Kidney (tissue), 13 donors: ENCODE measurements at regions not wholly inside any gene's neighbourhood (a gene's known extent, or its start where the extent isn't known, plus 50 kb on each side); places are given as distances from the start of the nearest gene placed in this dataset.

Experiments
- DNase-seq, 5 donors: peaks; one replicate each; pipeline ENCODE4 v3.0.0-alpha.2; 2013 to 2020
- FAIRE-seq: peaks from 2 replicates; lab custom pipeline; 2012; peaks lifted over from hg19 to GRCh38; lab: Jason Lieb, UNC
- H3K27ac ChIP-seq, 2 donors: one replicate each; pipeline ENCODE4 v1.7.0; 2013; ENCODE audit warnings: low read depth in 2 of 2, low read length in 2 of 2, inconsistent platforms in 1 of 2
- H3K27me3 ChIP-seq: one replicate; pipeline ENCODE4 v1.7.1; 2013; ENCODE audit warnings: low read length, inconsistent platforms; ENCODE audit not compliant: control insufficient read depth, insufficient read depth
- H3K36me3 ChIP-seq, 3 donors: one replicate each; pipeline versions ENCODE4 v1.7.0 to v1.7.1; 2013; ENCODE audit warnings: low read length in 3 of 3, control low read depth in 1 of 3, inconsistent platforms in 1 of 3; ENCODE audit not compliant: insufficient read depth in 3 of 3, control insufficient read depth in 2 of 3
- H3K4me1 ChIP-seq, 3 donors: one replicate each; pipeline versions ENCODE4 v1.7.0 to v1.7.1; 2013; ENCODE audit warnings: low read length in 3 of 3, inconsistent platforms in 1 of 3, low read depth in 1 of 3; ENCODE audit not compliant: control insufficient read depth in 2 of 3, insufficient read depth in 2 of 3
- H3K4me3 ChIP-seq, 3 donors: one replicate each; pipeline versions ENCODE4 v1.7.0 to v1.8.1; 2013; ENCODE audit warnings: low read length in 3 of 3, control low read depth in 1 of 3, inconsistent platforms in 1 of 3
- H3K9ac ChIP-seq, 3 donors: one replicate each; pipeline versions ENCODE4 v1.7.0 to v1.7.1; 2013; ENCODE audit warnings: low read length in 3 of 3, control low read depth in 1 of 3, inconsistent platforms in 1 of 3
- H3K9me3 ChIP-seq, 3 donors: one replicate each; pipeline versions ENCODE4 v1.7.0 to v1.7.1; 2013; ENCODE audit warnings: low read length in 3 of 3, control low read depth in 1 of 3, inconsistent platforms in 1 of 3; ENCODE audit not compliant: control insufficient read depth in 2 of 3, insufficient read depth in 1 of 3
- CTCF ChIP-seq: IDR thresholded peaks from 3 replicates; pipeline ENCODE4 v1.5.1; 2012; ENCODE audit warnings: mild to moderate bottlenecking, moderate library complexity, borderline replicate concordance; ENCODE audit not compliant: insufficient read depth; ENCODE audit errors: extremely low read depth
- intact Hi-C: fragments of 100-400 bp; cut with DNase I; formaldehyde crosslinking; loops from one replicate; pipeline ENCODE4 v1.11.1; 2022
- donor health status: control.
- donor health status: control.
- donor health status: control.
- donor health status: control.
- donor health status: control.
- donor health status: DM: yes; HTN: yes; CAD: no.
- donor health status: Normal renal cell carcinoma (clear cell type).

- Histone ChIP-seq H3K27ac (no peak overlapping the region), H3K4me1 (no peaks in the 10 kb centered on the region), H3K9me3 (no peaks in the 10 kb centered on the region), H3K4me3 (no peak overlapping the region), H3K36me3 (peaks cover 0 to 6% (median 0%) of the 10 kb centered on the region in 3 donors), H3K9ac (no peak overlapping the region), H3K27me3 (no peaks in the 10 kb centered on the region)
- no peak for DNase-seq
- no peak for TF ChIP-seq CTCF
- no peak for FAIRE-seq
- intact Hi-C loops, result no loop called here
These were observed 99.8 kb downstream of the KPNA2 start for GRCh38 chr17:68135141-68135887.

- Histone ChIP-seq H3K36me3 (no peaks in the 10 kb centered on the region), H3K4me3 (no peak overlapping the region), H3K27ac (no peak overlapping the region), H3K9ac (no peak overlapping the region), H3K27me3 (no peaks in the 10 kb centered on the region), H3K9me3 (no peaks in the 10 kb centered on the region), H3K4me1 (no peaks in the 10 kb centered on the region)
- intact Hi-C loops, result no loop called here
- FAIRE-seq (no peak), DNase-seq (no peak)
- no peak for TF ChIP-seq CTCF
These were observed 105.5 kb downstream of the KPNA2 start for GRCh38 chr17:68141050-68141449.

GRCh38 chr17:68142595-68142994 lies 105.2 kb upstream of the AMZ2 start:
- no peak for TF ChIP-seq CTCF
- no peak overlapping the region for H3K27ac ChIP-seq
- intact Hi-C loops, result no loop called here
- FAIRE-seq, result no peak
- no peak for DNase-seq
- H3K27me3 ChIP-seq, result no peaks in the 10 kb centered on the region
- H3K36me3 ChIP-seq, result no peaks in the 10 kb centered on the region
- no peak overlapping the region for H3K4me3 ChIP-seq
- no peaks in the 10 kb centered on the region for H3K9me3 ChIP-seq
- no peaks in the 10 kb centered on the region for H3K4me1 ChIP-seq
- no peak overlapping the region for H3K9ac ChIP-seq
